Hindlimb muscle (tissue), 1 donor: ENCODE measurements at regions not wholly inside any gene's neighbourhood (a gene's known extent, or its start where the extent isn't known, plus 50 kb on each side); places are given as distances from the start of the nearest gene placed in this dataset.
"Not testable (repeated sequence)": the region's sequence is repeated elsewhere in the genome, so short reads cannot be mapped to it uniquely, and the experiment has no call there.

Experiments
- DNase-seq: peaks from one replicate; pipeline ENCODE4 v3.0.0-alpha.2; 2013

DNA sequence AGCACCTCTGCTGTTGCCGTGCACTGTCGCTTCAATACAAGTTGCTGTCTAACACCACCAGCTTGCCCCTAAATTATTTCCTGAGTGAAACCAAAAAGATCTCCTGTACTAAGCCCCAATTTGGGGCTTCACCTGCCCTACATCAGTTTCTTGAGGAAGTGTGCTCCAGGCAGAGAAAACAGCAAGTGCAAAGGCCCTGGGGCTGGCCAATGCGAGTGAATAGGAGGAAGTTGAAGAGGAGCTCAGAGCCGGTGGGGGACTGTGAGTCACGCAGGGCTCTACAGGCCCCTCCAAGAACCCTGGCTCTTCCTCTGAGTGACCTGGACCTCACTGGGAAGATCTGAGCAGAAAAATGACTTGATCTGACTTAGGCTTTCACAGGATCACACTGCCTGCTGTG is 117.2 kb downstream of the IPO8 start:
- no peak for DNase-seq

DNA sequence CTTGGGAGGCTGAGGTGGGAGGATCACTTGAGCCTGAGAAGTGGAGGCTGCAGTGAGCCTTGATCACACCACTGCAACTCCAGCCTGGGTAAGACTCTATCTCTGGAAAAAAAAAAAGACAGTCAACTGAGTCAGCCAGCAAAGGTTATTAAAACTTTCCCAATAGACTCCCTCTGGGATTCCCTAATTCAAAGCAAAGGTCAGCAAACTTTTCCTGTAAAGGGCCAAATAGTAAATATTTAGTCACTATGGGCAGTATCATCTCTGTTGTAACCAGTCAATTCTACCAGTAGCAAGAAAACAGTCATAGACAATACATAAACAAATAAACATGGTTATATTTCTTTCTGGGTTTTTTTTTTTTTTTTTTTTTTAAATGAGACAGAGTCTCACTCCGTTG is 122.5 kb downstream of the IPO8 start:
- DNase-seq: no peak

DNA sequence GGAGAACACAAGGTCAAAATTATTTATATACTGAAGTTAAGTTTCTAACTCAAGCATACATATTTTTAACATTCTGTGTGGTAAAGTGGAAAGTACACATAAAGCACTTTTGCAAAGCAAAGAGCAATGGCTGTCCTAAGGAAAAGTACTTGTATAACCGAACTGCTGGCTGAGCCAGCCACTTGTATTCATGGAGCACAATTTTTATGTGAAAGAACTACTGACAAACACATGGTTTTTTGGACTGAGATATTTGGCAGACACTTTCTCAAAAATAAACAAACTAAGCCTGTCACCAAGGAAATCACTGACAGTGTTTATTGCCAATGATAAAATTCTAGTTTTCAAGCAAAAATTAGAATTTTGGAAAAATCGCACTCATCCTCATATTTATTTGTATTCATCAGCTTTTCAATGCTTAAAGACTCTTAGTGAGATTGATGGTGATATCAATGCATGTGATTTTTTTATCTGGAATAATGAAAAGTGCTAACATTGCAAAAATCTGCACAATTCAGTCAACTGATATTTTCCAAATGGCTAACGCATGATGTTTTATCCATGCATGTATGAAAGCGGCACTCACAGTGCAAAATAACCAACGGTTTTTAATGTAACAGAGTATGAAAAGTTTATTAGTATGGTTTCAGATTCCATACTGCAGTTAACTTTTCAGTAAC is 125.3 kb downstream of the IPO8 start:
- no peak for DNase-seq

DNA sequence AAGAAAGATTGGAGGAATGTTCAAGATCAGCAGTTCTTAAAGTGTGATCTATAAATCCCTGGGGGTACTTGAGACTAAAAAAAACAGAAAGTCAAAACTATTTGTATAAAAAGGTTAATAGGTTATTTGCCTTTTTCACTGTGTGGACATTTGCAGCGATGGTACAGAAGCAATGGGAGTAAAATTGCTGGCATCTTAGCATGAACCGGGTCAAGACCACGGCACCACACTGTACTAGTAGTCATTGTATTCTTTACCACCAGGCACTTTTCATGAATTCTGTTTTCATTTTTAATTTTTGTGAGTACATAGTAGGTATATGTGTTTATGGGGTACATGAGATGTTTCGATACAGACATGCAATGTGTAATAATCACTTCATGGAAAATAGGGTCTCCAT is 126.2 kb downstream of the IPO8 start:
- DNase-seq: no peak

DNA sequence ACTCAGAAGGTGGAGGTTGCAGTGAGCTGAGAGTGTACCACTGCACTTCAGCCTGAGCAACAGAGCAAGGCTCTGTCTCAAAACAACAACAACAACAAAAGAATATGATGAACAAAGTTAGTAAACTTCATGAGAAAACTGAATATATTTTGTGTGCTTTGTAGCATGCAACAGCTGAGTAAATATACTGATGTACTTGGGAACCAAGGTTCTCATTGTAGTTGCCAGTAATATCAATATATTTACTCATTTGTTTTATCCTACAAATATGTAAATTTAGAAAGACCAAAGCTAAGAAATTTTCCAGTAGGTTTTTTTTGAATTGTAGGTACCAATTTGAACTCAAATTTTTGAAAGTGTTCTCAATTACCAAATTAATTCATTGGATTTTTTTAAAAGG is 127.2 kb downstream of the IPO8 start:
- no peak for DNase-seq

DNA sequence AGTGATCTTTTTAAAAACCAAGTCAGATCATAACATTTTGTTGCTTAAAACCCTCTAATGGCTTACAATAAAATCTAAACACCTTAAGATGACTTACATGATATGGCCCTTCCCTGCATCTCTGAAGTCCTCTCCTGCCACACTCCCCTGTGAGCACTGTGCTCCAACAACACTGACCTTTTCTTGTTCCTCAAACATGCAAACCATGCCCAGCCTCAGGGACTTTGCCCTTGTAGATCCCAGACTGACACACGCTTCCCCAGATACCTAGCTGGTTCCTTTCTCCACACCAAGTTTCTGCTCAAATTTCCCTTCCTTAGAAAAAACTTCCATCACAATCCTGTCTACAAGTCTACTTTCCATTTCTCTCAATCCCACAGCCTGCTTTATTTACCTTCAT is 128.6 kb downstream of the IPO8 start:
- no peak for DNase-seq

DNA sequence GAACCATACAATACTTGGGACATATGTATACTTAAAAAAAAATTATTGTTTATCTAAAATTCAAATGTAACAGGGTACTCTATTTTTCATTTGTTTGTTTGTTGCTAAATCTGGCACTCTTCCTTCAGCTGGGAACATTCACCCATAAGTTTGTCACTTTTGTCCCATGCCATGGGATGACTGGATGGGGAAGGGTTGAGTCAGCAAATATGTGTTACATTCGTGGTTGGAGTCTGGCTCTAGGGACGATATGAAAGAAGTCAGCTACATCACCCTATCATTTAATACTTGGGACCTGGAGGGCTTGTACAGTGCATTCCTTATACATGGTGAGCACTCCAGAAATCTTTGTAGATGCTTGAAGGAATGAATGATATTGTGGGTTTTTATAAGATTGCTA is 131.3 kb downstream of the IPO8 start:
- no peak for DNase-seq

DNA sequence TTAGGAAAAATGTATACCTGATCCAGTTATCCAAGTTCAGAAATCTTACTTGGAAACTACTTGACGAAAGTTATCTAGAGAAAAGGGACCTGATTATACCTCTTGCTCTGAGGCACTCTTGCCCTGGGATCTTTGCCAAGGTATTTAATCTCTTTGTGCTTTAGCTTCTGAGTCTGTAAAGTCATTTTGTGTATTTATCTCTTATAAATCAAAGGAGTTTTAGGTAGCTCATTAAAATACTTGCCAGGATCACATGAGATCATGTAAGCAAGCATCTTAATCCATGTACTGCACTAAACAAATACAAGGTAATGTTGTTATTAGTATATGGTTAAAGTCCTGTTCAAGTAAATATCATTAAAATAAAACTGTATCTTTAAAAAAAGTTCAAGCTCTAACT is 147.5 kb downstream of the IPO8 start:
- DNase-seq: no peak

DNA sequence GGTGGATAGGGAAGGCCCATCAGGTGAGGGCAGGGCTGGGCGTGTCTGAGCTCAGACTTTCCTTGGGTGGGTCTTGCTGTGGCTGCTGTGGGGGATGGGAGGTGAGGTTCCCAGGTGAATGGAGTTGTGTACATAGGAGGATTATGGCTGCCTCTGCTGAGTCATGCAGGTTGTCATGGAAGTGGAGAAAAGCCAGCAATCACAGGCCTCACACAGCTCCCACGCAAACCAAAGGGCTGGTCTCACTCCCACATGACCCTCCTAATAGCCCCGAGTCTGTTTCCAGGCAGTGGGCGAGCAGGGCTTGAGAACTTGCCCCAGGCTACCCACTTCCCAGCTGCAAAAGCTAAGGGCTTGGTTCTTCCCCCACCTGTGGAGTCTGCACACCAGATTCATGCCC is 149.5 kb downstream of the IPO8 start:
- DNase-seq: no peak

DNA sequence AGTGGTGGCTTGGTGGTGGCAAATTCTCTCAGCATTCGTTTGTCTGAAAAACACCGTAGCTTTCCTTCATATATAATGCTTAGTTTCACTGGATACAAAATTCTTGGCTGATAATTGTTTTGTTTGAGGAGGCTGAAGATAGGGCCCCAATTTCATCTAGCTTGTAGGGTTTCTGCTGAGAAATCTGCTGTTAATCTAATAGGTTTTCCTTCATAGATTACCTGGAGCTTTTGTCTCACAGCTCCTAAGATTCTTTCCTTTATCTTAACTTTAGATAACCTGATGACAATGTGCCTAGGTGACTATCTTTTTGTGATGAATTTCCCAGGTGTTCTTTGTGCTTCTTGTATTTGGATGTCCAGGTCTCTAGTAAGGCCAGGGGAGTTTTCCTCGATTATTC is 151.0 kb downstream of the IPO8 start:
- DNase-seq: not testable (repeated sequence)

DNA sequence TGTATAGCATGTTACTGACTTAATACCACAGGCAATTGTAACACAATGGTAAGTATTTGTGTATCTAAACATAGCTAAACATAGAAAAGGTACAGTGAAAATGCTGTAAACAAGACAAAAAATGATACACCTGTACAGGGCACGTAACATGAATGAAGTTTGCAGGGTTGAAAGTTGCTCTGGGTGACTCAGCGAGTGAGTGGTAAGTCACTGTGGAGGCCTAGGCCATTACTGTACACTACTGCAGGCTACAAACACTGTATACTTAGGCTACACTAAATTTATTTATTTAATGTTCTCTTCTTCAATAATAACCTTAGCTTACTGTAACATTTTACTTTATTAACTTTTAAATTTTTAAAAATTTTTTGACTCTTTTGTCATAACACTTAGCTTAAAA is 158.4 kb downstream of the IPO8 start:
- DNase-seq: no peak

DNA sequence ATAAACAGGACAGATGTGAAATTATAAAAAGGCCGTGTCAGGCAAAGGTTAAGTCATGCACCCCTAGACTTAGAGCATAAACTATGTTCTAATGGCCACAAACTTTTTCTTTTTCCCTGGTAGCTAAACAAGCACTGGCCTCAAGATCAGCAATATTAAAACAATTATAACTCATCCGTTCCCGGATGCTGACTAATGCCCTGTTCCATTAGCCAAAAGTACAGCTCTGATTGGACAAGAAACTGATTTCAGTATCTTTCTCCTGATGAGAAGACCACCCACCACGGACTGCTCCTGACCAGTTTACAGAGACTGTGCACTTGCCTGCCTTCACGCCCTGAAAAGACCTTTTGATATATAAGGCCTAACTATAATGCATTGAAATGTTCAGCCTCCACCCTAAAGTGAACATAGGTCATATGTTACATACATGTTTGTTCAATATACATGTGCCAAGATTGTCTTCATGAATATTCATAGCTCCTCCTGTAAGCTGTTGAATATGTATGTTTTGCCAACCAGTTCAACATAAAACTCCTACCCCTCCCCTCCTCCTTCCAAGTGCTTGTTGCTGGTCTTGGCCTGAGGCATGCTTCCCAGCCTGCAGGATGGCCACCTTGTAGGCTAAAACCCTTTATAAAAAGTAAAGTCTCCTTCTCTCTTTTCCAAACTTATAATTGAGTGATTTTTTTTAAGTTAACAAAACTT is 162.0 kb downstream of the IPO8 start:
- DNase-seq: no peak

DNA sequence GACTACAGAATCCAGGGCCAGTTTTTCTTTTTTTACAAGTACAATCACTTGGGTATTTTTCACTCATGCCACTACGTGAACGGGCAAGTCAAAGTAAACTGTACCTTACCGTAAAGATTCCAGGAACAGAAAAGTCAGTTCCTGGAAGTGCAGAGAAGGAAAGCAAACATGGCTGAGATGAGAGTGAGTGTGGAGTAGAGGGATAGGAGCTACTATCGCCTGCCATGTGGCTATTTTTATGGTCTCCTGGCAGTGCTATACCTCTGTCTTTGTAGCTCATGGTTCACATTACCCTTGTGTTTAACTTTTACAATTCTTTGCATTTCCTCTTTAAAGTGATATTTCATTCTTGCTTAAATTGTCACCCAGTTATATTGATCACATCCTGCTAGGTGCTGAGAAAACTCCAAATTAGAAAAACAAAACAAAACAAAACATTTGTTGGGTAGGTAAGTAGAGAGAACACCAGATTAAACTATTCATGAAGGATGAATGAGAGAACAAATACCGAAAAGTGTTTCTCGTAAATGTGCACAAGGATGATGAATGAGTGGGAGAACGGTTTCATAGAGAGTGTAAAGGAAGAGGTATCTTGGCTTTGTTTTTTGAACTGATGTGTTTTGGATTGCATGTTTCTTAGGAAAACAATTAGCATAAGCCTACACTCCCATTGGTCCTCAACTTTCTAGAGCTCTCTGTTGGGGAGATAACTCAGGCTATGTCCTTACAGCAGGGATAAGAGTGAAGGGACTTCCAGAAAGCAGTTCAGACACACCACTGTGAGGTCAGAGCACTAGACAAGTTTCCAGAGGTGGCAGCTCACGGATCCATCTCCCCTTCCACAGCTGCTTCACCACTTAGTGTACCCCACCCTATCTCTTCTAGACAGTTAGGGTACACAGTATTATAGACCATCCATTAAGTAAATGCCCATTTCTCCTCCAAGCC is 163.7 kb downstream of the IPO8 start:
- no peak for DNase-seq

DNA sequence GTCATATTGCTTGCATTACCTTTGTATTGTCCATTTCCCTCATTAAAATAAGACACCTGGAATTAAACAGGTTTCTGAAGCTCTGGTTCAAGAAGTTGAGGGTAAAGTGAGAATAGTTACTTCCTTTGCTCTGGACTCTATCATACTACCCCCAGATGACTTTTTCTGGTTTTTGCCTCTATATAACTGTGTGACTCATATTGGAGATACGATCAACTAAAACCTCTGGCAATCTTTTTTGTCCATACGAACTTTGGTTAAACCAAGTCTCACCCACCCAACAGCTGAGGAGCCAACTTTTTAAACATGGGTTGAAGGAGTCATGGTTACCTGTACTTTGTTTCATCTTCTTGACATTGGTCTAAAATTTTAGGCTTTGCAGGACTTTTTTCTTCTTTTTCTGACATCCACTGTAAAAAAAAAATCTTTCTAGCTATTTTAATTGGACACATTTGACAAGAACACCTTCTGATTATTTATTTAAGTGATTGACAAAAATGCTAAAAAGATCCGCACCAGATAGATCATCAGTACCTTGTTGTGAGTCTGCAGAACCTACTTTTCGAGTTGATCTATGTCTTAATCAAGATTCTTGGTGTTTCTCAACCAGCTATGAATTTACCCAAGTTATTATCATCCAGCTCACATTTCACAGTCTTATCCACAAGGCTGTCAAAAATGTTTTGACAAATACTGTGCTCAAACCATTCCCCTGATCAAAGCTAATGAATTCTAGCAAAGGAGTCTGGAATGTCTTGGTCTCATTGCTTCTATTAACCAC is 166.0 kb downstream of the IPO8 start:
- DNase-seq: no peak

DNA sequence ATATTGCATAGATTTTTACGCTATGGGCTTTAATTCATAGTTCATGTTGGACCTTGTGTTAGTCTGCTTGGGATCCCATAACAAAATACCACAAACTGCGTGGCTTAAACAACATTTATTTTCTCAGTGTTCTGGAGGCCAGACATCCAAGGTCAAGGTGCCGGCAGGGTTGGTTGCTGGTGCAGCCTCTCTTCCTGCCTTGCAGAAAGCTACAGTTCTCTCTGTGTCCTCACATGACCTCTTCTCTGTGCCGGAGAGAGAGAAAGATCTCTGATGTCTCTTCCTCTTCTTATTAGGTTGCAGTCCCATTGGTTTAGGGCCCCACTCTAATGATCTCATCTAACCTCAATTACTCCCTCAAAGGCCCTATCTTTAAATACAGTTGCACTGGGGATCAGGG is 170.5 kb downstream of the IPO8 start:
- no peak for DNase-seq

DNA sequence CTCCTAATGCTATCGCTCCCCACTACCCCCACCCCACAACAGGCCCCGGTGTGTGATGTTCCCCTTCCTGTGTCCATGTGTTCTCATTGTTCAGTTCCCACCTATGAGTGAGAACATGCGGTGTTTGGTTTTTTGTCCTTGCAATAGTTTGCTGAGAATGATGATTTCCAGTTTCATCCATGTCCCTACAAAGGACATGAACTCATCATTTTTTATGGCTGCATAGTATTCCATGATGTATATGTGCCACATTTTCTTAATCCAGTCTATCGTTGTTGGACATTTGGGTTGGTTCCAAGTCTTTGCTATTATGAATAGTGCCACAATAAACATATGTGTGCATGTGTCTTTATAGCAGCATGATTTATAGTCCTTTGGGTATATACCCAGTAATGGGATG is 175.4 kb downstream of the IPO8 start:
- DNase-seq: not testable (repeated sequence)

DNA sequence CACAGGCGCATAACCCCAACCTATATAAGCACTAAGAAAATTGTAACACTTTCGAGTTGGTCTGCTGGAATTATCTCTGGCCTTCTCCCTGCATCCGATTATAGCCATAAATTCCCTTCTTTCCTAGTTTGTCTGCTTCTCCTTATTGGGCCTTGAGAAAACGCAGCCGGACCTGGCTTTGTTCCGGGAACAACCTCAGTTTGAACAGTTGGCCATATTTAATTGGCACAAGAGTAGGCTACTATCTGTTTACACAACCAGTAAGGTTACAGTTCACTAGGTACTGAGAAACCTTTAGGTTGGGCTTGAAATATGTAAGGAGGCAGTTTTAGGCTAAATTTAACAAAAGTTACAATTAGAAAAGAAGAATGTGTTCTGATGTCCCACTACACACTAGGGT is 176.1 kb downstream of the IPO8 start:
- no peak for DNase-seq

DNA sequence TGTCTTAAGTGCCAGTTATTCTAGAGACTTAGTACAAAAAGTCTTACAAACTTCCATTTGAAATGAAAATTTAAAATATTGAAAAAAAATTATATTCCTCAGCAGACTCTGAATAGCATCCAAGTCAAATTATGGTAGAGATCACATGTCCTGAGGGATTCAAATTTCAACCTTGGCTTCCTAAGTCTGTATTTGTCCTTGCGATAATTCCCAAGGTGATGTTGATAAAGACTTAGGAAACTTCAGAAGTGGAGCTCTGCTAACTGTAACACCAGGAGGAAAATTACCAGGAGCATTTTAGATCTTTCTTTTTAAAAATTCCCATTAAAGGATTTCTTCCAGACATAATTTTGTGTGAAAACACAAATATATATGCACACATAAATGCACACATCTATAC is 178.3 kb downstream of the IPO8 start:
- no peak for DNase-seq

DNA sequence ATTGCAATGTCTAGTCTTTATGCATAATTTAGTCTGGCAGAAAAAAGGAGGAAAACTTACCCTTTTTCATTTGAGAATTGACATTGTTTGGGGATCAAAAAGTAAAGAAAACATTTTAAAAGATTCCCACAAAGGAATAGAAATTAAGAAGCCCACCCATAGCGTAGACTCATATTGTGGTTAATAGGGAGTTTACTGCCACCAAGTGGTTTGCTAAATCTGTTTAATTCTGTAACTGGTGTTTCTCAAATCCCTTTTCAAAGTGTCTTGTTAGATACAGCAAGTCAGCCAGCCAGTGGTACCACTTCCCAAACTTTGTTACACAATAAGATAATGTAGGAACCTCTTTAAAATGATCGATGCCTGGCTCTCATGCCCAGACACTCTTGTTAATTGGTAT is 180.3 kb downstream of the IPO8 start:
- peak; percentile 9 for DNase-seq

DNA sequence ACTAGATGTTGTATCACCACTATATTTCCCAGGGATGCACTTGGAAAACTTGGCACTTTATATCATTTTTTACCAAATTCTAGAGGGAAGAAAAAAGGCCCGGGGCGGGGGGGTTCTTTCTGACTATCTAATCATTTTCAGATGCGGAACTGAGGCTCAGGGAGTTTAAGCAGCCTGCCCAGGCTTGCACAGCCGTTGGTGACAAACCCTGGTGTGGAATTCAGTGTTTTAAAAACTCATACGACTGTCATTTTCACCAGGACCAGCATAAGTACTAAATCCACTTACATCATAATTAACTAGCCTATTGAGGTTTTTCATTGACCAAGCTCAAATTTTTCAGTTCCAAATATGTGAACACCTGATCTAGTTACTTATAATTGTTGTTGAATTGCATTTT is 181.0 kb downstream of the IPO8 start:
- no peak for DNase-seq

DNA sequence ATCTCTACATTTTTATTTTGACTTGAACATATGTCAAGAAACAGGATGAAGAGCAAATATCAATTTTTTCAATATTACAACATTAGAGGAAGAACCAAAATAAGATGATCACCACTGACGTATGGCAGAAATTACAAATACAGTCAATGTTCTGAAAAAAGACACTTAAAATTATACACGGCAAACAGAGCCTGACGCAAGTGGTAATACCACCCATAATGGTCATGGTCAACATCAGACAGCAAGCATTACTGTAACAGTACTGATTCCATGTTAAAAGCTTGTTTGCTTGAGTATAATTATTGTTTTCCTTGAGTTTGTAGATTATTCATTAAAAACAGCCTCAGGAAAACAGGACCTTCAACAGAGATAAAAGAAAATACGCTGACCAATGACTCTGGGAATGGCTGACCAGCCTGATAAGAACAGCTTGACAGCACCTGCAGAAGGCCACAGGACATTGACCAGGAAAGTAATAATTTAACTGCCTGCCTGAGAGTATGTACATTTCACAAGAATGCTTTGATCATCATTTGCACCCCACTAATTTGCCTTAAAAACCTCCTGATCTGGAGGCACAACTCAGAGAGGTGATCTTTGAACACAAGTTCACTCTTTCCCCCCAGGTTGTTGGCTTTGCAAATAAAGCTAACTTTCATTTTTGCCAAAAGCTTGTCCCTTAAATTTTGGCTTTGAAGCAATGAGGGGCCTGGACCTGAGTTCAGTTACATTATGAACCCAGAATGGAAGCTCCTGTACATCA is 187.3 kb downstream of the IPO8 start:
- DNase-seq: no peak

DNA sequence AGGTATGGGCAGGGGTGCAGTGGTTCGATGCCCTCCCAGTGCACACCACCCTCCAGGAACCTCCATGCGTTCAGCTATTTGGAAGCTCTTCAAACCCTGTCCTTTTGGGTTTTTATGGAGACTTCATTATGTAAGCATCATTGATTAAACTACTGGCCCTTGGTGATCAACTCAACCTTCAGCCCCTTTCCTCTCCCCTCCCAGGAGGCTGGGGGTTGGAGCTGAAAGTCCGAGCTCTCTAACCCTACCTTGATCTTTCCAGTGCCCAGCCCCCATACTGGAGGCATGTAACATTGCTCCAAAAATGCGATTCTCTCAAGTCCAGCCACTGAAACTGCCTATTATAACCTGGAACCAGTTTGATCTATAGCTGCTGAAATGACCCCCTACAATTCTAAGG is 188.1 kb downstream of the IPO8 start:
- DNase-seq: no peak
